Esophagus squamous epithelium (tissue), 5 donors: ENCODE measurements at regions not wholly inside any gene's neighbourhood (a gene's known extent, or its start where the extent isn't known, plus 50 kb on each side); places are given as distances from the start of the nearest gene placed in this dataset.

Source experiments
- DNase-seq: peaks from one replicate; lab custom pipeline; 2025; lab: John Stamatoyannopoulos, UW
- H3K27ac ChIP-seq, 4 donors: fragments of 200-600 bp; sonication (generic); one replicate each; pipeline ENCODE4 v1.5.1; 2016 to 2019; ENCODE audit warnings: mild to moderate bottlenecking in 1 of 4
- H3K27me3 ChIP-seq, 4 donors: fragments of 200-600 bp; sonication (generic); 1 replicate in 3 of 4; 2 replicates in 1 of 4; pipeline versions ENCODE4 v1.5.1 to v1.6.0; 2017 to 2021; ENCODE audit warnings: antibody characterized with exemption in 1 of 4
- H3K36me3 ChIP-seq, 3 donors: fragments of 200-600 bp; sonication (generic); one replicate each; pipeline ENCODE4 v1.5.1; 2016 to 2019
- H3K4me1 ChIP-seq, 3 donors: fragments of 200-600 bp; sonication (generic); one replicate each; pipeline ENCODE4 v1.5.1; 2017 to 2019
- H3K4me3 ChIP-seq, 4 donors: fragments of 200-600 bp; sonication (generic); 1 replicate in 3 of 4; 2 replicates in 1 of 4; pipeline ENCODE4 v1.5.1; 2016 to 2019; ENCODE audit warnings: mild to moderate bottlenecking in 2 of 4, moderate library complexity in 1 of 4
- H3K9me3 ChIP-seq, 3 donors: fragments of 200-600 bp; sonication (generic); one replicate each; pipeline ENCODE4 v1.5.1; 2016 to 2019
- CTCF ChIP-seq, 6 experiments: fragments of 450-650 bp in 4 of 6; fragments of 200-600 bp in 2 of 6; sonication (generic) in 2 of 6; IDR thresholded peaks; one replicate each; pipeline ENCODE4 v1.5.1; 2016 to 2019; ENCODE audit warnings: antibody characterized with exemption in 6 of 6, mild to moderate bottlenecking in 4 of 6, moderate library complexity in 4 of 6
- POLR2A ChIP-seq, 4 donors: fragments of 450-650 bp; IDR thresholded peaks; one replicate each; pipeline ENCODE4 v1.6.1; 2017; ENCODE audit warnings: antibody characterized with exemption in 4 of 4, mild to moderate bottlenecking in 4 of 4, moderate library complexity in 3 of 4
- WGBS, 2 donors: methylation state at CpG; one replicate each; pipeline ENCODE4 v1.1.5; 2018; 5-methylcytosine and 5-hydroxymethylcytosine counted together
- intact Hi-C: fragments of 100-400 bp; cut with DNase I; formaldehyde crosslinking; loops from one replicate; pipeline ENCODE4 v1.15.0; 2022
- donor health status: DM: yes; HTN: yes; CAD: no.

- WGBS, 2 donors, result 28 to 29% methylated on average over 3 of the region's 3 CpGs
Measured at GRCh38 chr4:180990931-180991330, 1252.3 kb upstream of the TENM3 start.

GRCh38 chr4:180993244-180993836 is 1249.9 kb upstream of the TENM3 start:
- intact Hi-C loops, result no loop called here
- Histone ChIP-seq H3K9me3 (no peaks in the 10 kb centered on the region), H3K4me1 (no peaks in the 10 kb centered on the region), H3K4me3 (no peak overlapping the region), H3K27ac (no peak overlapping the region), H3K27me3 (no peaks in the 10 kb centered on the region), H3K36me3 (no peaks in the 10 kb centered on the region)
- TF ChIP-seq POLR2A (IDR thresholded peaks at IDR 0.05) (no peak), CTCF (IDR thresholded peaks at IDR 0.05) (no peak)
- no peak for DNase-seq
- WGBS, 2 donors, result 48 to 78% methylated on average over 1 of the region's 1 CpG

More at GRCh38 chr4:180990931-180991330, 1252.3 kb upstream of the TENM3 start:
- Histone ChIP-seq H3K36me3 (no peaks in the 10 kb centered on the region), H3K9me3 (no peaks in the 10 kb centered on the region), H3K4me1 (no peaks in the 10 kb centered on the region), H3K27me3 (no peaks in the 10 kb centered on the region), H3K4me3 (no peak overlapping the region), H3K27ac (no peak overlapping the region)
- intact Hi-C loops, result no loop called here
- no peak for TF ChIP-seq POLR2A (IDR thresholded peaks at IDR 0.05)
- no peak for TF ChIP-seq CTCF (IDR thresholded peaks at IDR 0.05)
- no peak for DNase-seq

- Histone ChIP-seq H3K27ac (no peak overlapping the region), H3K9me3 (no peaks in the 10 kb centered on the region), H3K4me1 (no peaks in the 10 kb centered on the region), H3K4me3 (no peak overlapping the region), H3K27me3 (no peaks in the 10 kb centered on the region), H3K36me3 (no peaks in the 10 kb centered on the region)
- 55 to 73% methylated on average over 1 of the region's 1 CpG for WGBS, 2 donors
- DNase-seq, result no peak
- TF ChIP-seq POLR2A (IDR thresholded peaks at IDR 0.05) (no peak), CTCF (IDR thresholded peaks at IDR 0.05) (no peak)
- intact Hi-C loops, result no loop called here
Measured at GRCh38 chr4:180994722-180995121, 1248.5 kb upstream of the TENM3 start.

DNA sequence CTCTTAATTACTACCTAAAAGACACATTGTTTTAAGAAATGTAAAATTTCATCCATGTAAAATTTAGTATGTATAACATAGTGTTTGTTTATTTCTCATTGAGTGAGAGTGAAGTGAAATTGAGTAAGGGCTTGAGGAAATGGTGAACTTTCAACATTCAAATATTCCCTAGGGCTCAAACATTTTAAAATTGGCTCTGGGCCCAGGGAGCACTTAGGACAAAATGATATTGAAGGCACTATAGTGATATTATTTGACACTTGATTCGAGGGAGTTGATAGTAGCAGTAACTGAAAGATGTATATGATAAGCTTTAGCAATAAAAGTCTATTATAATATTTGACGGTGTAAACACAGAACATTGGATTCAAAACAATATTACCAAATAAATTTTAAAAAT is 1244.0 kb upstream of the TENM3 start:
- intact Hi-C loops, result no loop called here

GRCh38 chr4:181004056-181004455 is 1239.1 kb upstream of the TENM3 start:
- Histone ChIP-seq H3K4me3 (no peak overlapping the region), H3K9me3 (no peaks in the 10 kb centered on the region), H3K27ac (no peak overlapping the region), H3K4me1 (no peaks in the 10 kb centered on the region), H3K36me3 (no peaks in the 10 kb centered on the region), H3K27me3 (no peaks in the 10 kb centered on the region)
- intact Hi-C loops, result no loop called here
- WGBS, 2 donors, result 82 to 89% methylated on average over 4 of the region's 4 CpGs
- TF ChIP-seq POLR2A (IDR thresholded peaks at IDR 0.05) (no peak), CTCF (IDR thresholded peaks at IDR 0.05) (no peak)
- no peak for DNase-seq

More for the DNA sequence above, 1244.0 kb upstream of the TENM3 start:
- H3K4me3 ChIP-seq, result no peak overlapping the region
- WGBS, 2 donors, result 17 to 24% methylated on average over 2 of the region's 2 CpGs
- H3K27ac ChIP-seq, result no peak overlapping the region
- DNase-seq, result no peak
- no peaks in the 10 kb centered on the region for H3K27me3 ChIP-seq
- no peak for TF ChIP-seq POLR2A (IDR thresholded peaks at IDR 0.05)
- TF ChIP-seq CTCF (IDR thresholded peaks at IDR 0.05), result no peak
- no peaks in the 10 kb centered on the region for H3K4me1 ChIP-seq
- no peaks in the 10 kb centered on the region for H3K9me3 ChIP-seq
- no peaks in the 10 kb centered on the region for H3K36me3 ChIP-seq
